Stomach (tissue), 4 donors: ENCODE measurements at regions not wholly inside any gene's neighbourhood (a gene's known extent, or its start where the extent isn't known, plus 50 kb on each side); places are given as distances from the start of the nearest gene placed in this dataset.

ENCODE experiments used
- POLR2A ChIP-seq, 4 donors: fragments of 450-650 bp; IDR thresholded peaks; one replicate each; pipeline ENCODE4 v1.6.1; 2016; ENCODE audit warnings: antibody characterized with exemption in 4 of 4, control low read depth in 2 of 4, mild to moderate bottlenecking in 1 of 4, moderate library complexity in 1 of 4
- POLR2AphosphoS5 ChIP-seq, 3 donors: sonication (generic); formaldehyde crosslinking; IDR thresholded peaks; one replicate each; pipeline ENCODE4 v1.6.1; 2016; ENCODE audit warnings: antibody characterized with exemption in 3 of 3
- TF ChIP-seq, protein P1 (sequence below), 7 experiments: fragments of 450-650 bp in 4 of 7; fragments of 200-600 bp in 3 of 7; sonication (generic) in 3 of 7; IDR thresholded peaks; one replicate each; pipeline ENCODE4 v1.5.1; 2016 to 2019; ENCODE audit warnings: antibody characterized with exemption in 7 of 7, control low read depth in 2 of 7, mild to moderate bottlenecking in 1 of 7

GRCh38 chr9:118553465-118553864 lies 815.8 kb downstream of the BRINP1 start:
- TF ChIP-seq, protein P1, sequence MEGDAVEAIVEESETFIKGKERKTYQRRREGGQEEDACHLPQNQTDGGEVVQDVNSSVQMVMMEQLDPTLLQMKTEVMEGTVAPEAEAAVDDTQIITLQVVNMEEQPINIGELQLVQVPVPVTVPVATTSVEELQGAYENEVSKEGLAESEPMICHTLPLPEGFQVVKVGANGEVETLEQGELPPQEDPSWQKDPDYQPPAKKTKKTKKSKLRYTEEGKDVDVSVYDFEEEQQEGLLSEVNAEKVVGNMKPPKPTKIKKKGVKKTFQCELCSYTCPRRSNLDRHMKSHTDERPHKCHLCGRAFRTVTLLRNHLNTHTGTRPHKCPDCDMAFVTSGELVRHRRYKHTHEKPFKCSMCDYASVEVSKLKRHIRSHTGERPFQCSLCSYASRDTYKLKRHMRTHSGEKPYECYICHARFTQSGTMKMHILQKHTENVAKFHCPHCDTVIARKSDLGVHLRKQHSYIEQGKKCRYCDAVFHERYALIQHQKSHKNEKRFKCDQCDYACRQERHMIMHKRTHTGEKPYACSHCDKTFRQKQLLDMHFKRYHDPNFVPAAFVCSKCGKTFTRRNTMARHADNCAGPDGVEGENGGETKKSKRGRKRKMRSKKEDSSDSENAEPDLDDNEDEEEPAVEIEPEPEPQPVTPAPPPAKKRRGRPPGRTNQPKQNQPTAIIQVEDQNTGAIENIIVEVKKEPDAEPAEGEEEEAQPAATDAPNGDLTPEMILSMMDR (IDR thresholded peaks at IDR 0.05), result no peak
- no peak for TF ChIP-seq POLR2AphosphoS5 (IDR thresholded peaks at IDR 0.05)
- no peak for TF ChIP-seq POLR2A (IDR thresholded peaks at IDR 0.05)
